ENCODE measurements at regions not wholly inside any gene's neighbourhood (a gene's known extent, or its start where the extent isn't known, plus 50 kb on each side); places are given as distances from the start of the nearest gene placed in this dataset.

DNA sequence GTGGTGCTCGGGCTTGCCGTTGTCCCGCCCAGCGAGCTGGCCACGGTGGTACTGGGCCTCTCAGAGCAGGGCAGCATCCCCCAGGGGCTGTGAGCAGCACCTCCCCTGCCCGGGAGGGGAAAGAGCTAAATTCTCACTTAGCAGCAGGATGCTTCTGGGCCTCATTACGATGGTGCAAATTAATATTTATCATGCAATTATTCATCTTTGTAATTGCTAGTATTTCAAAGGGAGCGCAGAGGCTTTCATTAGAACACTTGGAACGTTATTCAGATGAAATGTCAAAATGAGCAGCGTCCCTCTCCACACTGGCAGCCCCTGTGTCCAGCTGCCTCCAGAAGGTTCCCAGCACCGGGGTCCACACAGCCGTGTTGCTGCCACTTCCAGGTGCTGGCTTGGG, 95.9 kb upstream of the PRR5 start:
- no peak for TF ChIP-seq ETV6 (CRISPR knock-in tag; IDR thresholded peaks at IDR 0.05)
- TF ChIP-seq, protein P1, sequence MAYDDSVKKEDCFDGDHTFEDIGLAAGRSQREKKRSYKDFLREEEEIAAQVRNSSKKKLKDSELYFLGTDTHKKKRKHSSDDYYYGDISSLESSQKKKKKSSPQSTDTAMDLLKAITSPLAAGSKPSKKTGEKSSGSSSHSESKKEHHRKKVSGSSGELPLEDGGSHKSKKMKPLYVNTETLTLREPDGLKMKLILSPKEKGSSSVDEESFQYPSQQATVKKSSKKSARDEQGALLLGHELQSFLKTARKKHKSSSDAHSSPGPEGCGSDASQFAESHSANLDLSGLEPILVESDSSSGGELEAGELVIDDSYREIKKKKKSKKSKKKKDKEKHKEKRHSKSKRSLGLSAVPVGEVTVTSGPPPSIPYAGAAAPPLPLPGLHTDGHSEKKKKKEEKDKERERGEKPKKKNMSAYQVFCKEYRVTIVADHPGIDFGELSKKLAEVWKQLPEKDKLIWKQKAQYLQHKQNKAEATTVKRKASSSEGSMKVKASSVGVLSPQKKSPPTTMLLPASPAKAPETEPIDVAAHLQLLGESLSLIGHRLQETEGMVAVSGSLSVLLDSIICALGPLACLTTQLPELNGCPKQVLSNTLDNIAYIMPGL (CRISPR knock-in tag; IDR thresholded peaks at IDR 0.05) = no peak
- TF ChIP-seq NFE2L1 (CRISPR knock-in tag; IDR thresholded peaks at IDR 0.05) = no peak
- TF ChIP-seq, protein P2, sequence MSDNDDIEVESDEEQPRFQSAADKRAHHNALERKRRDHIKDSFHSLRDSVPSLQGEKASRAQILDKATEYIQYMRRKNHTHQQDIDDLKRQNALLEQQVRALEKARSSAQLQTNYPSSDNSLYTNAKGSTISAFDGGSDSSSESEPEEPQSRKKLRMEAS (CRISPR knock-in tag; IDR thresholded peaks at IDR 0.05) = no peak
- no peak for TF ChIP-seq NR2C2 (CRISPR knock-in tag; IDR thresholded peaks at IDR 0.05)
- no peak for TF ChIP-seq EMX1 (CRISPR knock-in tag; IDR thresholded peaks at IDR 0.05)
- TF ChIP-seq ZNF425 (CRISPR knock-in tag; conservative IDR thresholded peaks at IDR 0.05) = no peak
- no peak for TF ChIP-seq ZSCAN18 (CRISPR knock-in tag; IDR thresholded peaks at IDR 0.05)
- TF ChIP-seq ZBTB43 (CRISPR knock-in tag; IDR thresholded peaks at IDR 0.05) = no peak
- TF ChIP-seq TEAD1 (CRISPR knock-in tag; IDR thresholded peaks at IDR 0.05) = no peak
- TF ChIP-seq, protein P3, sequence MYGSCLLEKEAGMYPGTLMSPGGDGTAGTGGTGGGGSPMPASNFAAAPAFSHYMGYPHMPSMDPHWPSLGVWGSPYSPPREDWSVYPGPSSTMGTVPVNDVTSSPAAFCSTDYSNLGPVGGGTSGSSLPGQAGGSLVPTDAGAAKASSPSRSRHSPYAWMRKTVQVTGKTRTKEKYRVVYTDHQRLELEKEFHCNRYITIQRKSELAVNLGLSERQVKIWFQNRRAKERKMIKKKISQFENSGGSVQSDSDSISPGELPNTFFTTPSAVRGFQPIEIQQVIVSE (CRISPR knock-in tag; IDR thresholded peaks at IDR 0.05; ENCODE audit: borderline replicate concordance) = no peak
- no peak for TF ChIP-seq CREM (CRISPR knock-in tag; IDR thresholded peaks at IDR 0.05)
- TF ChIP-seq ATF1 (CRISPR knock-in tag; IDR thresholded peaks at IDR 0.05) = no peak
- no peak for TF ChIP-seq JUN (CRISPR knock-in tag; IDR thresholded peaks at IDR 0.05)
- Mint-ChIP-seq H3K27me3 (ENCODE audit: low read depth) (peaks cover 5% of the 10 kb centered on the region; the same call in 1 of the 2 replicates), H3K36me3 (peaks cover 6% of the 10 kb centered on the region), H3K9me3 (peaks cover 8% of the 10 kb centered on the region), H3K4me1 (peaks cover 6% of the 10 kb centered on the region; the same call in 1 of the 2 replicates), H3K27ac (no peak overlapping the region), H3K4me3 (no peak overlapping the region)
- no peak for DNase-seq (ENCODE audit: low spot score)
- ChIA-PET CTCF (no interaction called here), POLR2A (no interaction called here)
- no peak for ATAC-seq

GRCh38 chr22:44605486-44605885, 96.5 kb upstream of the PRR5 start:
- no peak overlapping the region for H3K4me3 Mint-ChIP-seq
- CTCF ChIA-PET = no interaction called here
- POLR2A ChIA-PET = no interaction called here
- H3K27ac Mint-ChIP-seq = no peak overlapping the region
- peaks cover 4% of the 10 kb centered on the region; the same call in 1 of the 2 replicates for H3K9me3 Mint-ChIP-seq
- ATAC-seq (no peak), DNase-seq (ENCODE audit: low spot score) (no peak)
- H3K4me1 Mint-ChIP-seq = peaks cover 6% of the 10 kb centered on the region; the same call in 1 of the 2 replicates
- peaks cover 2% of the 10 kb centered on the region; the same call in 1 of the 2 replicates for H3K27me3 Mint-ChIP-seq (ENCODE audit: low read depth)
- peaks cover 3% of the 10 kb centered on the region; the same call in 1 of the 2 replicates for H3K36me3 Mint-ChIP-seq
- TF ChIP-seq, protein P4, sequence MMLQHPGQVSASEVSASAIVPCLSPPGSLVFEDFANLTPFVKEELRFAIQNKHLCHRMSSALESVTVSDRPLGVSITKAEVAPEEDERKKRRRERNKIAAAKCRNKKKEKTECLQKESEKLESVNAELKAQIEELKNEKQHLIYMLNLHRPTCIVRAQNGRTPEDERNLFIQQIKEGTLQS (CRISPR knock-in tag; conservative IDR thresholded peaks at IDR 0.05) = no peak
- TF ChIP-seq, protein P5, sequence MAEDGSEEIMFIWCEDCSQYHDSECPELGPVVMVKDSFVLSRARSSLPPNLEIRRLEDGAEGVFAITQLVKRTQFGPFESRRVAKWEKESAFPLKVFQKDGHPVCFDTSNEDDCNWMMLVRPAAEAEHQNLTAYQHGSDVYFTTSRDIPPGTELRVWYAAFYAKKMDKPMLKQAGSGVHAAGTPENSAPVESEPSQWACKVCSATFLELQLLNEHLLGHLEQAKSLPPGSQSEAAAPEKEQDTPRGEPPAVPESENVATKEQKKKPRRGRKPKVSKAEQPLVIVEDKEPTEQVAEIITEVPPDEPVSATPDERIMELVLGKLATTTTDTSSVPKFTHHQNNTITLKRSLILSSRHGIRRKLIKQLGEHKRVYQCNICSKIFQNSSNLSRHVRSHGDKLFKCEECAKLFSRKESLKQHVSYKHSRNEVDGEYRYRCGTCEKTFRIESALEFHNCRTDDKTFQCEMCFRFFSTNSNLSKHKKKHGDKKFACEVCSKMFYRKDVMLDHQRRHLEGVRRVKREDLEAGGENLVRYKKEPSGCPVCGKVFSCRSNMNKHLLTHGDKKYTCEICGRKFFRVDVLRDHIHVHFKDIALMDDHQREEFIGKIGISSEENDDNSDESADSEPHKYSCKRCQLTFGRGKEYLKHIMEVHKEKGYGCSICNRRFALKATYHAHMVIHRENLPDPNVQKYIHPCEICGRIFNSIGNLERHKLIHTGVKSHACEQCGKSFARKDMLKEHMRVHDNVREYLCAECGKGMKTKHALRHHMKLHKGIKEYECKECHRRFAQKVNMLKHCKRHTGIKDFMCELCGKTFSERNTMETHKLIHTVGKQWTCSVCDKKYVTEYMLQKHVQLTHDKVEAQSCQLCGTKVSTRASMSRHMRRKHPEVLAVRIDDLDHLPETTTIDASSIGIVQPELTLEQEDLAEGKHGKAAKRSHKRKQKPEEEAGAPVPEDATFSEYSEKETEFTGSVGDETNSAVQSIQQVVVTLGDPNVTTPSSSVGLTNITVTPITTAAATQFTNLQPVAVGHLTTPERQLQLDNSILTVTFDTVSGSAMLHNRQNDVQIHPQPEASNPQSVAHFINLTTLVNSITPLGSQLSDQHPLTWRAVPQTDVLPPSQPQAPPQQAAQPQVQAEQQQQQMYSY (CRISPR knock-in tag; IDR thresholded peaks at IDR 0.05) = no peak
- TF ChIP-seq, protein P2 (CRISPR knock-in tag; IDR thresholded peaks at IDR 0.05) = no peak
- TF ChIP-seq ZNF138 (CRISPR knock-in tag; conservative IDR thresholded peaks at IDR 0.05) (no peak), GTF2I (CRISPR knock-in tag; conservative IDR thresholded peaks at IDR 0.05) (no peak), ZNF121 (CRISPR knock-in tag; IDR thresholded peaks at IDR 0.05) (no peak), CREM (CRISPR knock-in tag; IDR thresholded peaks at IDR 0.05) (no peak)
- TF ChIP-seq, protein P6, sequence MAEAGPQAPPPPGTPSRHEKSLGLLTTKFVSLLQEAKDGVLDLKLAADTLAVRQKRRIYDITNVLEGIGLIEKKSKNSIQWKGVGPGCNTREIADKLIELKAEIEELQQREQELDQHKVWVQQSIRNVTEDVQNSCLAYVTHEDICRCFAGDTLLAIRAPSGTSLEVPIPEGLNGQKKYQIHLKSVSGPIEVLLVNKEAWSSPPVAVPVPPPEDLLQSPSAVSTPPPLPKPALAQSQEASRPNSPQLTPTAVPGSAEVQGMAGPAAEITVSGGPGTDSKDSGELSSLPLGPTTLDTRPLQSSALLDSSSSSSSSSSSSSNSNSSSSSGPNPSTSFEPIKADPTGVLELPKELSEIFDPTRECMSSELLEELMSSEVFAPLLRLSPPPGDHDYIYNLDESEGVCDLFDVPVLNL (CRISPR knock-in tag; IDR thresholded peaks at IDR 0.05; ENCODE audit: borderline replicate concordance, low read depth) = no peak

Data from WTC11 (cell line).